ENCODE measurements at regions not wholly inside any gene's neighbourhood (a gene's known extent, or its start where the extent isn't known, plus 50 kb on each side); places are given as distances from the start of the nearest gene placed in this dataset.

DNA sequence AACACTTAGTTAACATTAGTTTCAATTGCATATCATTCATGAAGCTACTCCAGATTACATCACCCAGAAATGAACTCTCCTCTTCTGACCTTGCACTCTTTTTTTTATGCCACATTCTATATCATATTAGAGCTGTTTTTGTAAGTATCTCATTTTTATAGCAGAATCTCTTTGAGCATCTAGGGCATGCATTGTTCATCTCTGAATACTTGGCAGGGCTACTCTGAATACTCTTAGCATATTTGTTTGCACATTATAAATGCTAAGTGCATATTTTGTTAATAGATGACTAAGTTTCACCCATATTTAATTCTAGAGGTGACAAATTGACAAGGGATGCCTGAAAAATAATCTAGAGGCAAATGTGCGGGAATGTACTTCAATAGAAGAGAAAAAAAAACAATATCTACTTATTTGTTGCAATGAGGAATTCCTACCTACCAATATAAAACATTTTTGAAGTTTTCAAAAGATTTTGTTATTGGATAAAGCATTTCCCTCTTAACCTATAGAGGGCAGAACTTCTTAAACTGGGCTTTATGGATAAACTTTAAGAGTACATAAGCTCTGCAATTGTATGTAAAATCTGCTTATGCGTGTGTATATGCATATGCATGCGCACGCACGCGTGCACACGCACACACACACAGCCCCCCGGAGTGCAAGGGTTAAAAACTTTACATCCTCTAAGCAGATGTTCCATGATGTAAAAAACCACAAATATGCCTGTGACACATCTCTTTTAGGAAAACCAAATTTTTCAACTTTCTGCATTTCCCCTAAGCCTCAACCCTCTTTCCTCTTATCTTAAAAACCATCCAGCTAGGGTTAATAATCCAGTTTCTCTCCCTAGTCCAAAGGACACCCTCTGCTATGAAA lies 73.0 kb upstream of the OXGR1 start:
- TF ChIP-seq, protein P1, sequence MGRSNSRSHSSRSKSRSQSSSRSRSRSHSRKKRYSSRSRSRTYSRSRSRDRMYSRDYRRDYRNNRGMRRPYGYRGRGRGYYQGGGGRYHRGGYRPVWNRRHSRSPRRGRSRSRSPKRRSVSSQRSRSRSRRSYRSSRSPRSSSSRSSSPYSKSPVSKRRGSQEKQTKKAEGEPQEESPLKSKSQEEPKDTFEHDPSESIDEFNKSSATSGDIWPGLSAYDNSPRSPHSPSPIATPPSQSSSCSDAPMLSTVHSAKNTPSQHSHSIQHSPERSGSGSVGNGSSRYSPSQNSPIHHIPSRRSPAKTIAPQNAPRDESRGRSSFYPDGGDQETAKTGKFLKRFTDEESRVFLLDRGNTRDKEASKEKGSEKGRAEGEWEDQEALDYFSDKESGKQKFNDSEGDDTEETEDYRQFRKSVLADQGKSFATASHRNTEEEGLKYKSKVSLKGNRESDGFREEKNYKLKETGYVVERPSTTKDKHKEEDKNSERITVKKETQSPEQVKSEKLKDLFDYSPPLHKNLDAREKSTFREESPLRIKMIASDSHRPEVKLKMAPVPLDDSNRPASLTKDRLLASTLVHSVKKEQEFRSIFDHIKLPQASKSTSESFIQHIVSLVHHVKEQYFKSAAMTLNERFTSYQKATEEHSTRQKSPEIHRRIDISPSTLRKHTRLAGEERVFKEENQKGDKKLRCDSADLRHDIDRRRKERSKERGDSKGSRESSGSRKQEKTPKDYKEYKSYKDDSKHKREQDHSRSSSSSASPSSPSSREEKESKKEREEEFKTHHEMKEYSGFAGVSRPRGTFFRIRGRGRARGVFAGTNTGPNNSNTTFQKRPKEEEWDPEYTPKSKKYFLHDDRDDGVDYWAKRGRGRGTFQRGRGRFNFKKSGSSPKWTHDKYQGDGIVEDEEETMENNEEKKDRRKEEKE (IDR thresholded peaks at IDR 0.05): no peak
- TF ChIP-seq XRCC5 (optimal IDR thresholded peaks at IDR 0.05; ENCODE audit: low read length) (no peak), ZNF180 (CRISPR knock-in tag; IDR thresholded peaks at IDR 0.05; ENCODE audit: borderline replicate concordance, low read depth) (no peak), EEA1 (CRISPR knock-in tag; IDR thresholded peaks at IDR 0.05; ENCODE audit: borderline replicate concordance) (no peak), ZNF709 (CRISPR knock-in tag; IDR thresholded peaks at IDR 0.05) (no peak), ZNF530 (CRISPR knock-in tag; IDR thresholded peaks at IDR 0.05; ENCODE audit: low read depth) (no peak)
- TF ChIP-seq, protein P2, sequence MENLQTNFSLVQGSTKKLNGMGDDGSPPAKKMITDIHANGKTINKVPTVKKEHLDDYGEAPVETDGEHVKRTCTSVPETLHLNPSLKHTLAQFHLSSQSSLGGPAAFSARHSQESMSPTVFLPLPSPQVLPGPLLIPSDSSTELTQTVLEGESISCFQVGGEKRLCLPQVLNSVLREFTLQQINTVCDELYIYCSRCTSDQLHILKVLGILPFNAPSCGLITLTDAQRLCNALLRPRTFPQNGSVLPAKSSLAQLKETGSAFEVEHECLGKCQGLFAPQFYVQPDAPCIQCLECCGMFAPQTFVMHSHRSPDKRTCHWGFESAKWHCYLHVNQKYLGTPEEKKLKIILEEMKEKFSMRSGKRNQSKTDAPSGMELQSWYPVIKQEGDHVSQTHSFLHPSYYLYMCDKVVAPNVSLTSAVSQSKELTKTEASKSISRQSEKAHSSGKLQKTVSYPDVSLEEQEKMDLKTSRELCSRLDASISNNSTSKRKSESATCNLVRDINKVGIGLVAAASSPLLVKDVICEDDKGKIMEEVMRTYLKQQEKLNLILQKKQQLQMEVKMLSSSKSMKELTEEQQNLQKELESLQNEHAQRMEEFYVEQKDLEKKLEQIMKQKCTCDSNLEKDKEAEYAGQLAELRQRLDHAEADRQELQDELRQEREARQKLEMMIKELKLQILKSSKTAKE (CRISPR knock-in tag; IDR thresholded peaks at IDR 0.05; ENCODE audit: borderline replicate concordance): no peak
- TF ChIP-seq, protein P3, sequence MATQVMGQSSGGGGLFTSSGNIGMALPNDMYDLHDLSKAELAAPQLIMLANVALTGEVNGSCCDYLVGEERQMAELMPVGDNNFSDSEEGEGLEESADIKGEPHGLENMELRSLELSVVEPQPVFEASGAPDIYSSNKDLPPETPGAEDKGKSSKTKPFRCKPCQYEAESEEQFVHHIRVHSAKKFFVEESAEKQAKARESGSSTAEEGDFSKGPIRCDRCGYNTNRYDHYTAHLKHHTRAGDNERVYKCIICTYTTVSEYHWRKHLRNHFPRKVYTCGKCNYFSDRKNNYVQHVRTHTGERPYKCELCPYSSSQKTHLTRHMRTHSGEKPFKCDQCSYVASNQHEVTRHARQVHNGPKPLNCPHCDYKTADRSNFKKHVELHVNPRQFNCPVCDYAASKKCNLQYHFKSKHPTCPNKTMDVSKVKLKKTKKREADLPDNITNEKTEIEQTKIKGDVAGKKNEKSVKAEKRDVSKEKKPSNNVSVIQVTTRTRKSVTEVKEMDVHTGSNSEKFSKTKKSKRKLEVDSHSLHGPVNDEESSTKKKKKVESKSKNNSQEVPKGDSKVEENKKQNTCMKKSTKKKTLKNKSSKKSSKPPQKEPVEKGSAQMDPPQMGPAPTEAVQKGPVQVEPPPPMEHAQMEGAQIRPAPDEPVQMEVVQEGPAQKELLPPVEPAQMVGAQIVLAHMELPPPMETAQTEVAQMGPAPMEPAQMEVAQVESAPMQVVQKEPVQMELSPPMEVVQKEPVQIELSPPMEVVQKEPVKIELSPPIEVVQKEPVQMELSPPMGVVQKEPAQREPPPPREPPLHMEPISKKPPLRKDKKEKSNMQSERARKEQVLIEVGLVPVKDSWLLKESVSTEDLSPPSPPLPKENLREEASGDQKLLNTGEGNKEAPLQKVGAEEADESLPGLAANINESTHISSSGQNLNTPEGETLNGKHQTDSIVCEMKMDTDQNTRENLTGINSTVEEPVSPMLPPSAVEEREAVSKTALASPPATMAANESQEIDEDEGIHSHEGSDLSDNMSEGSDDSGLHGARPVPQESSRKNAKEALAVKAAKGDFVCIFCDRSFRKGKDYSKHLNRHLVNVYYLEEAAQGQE (IDR thresholded peaks at IDR 0.05; ENCODE audit: borderline replicate concordance in 1 of 2, low read depth in 1 of 2, low read length in 2 of 2): no peak
